ENCODE measurements at regions not wholly inside any gene's neighbourhood (a gene's known extent, or its start where the extent isn't known, plus 50 kb on each side); places are given as distances from the start of the nearest gene placed in this dataset.
"Not testable (repeated sequence)": the region's sequence is repeated elsewhere in the genome, so short reads cannot be mapped to it uniquely, and the experiment has no call there.

GRCh38 chr4:151522866-151523519 is 114.0 kb downstream of the FHIP1A start:
- Histone ChIP-seq H3K36me3 (no peaks in the 10 kb centered on the region), H3K27ac (no peak overlapping the region), H3K4me3 (no peak overlapping the region), H3K9me3 (no peaks in the 10 kb centered on the region), H3K4me1 (no peaks in the 10 kb centered on the region), H3K27me3 (no peaks in the 10 kb centered on the region)
- no peak for DNase-seq (ENCODE audit: low spot score in 2 of 2)
- TF ChIP-seq CTCF (IDR thresholded peaks at IDR 0.05) = no peak
- intact Hi-C loops (cut with DNase I) = no loop called here

GRCh38 chr4:151524610-151525009 is 115.6 kb downstream of the FHIP1A start:
- Histone ChIP-seq H3K27me3 (no peaks in the 10 kb centered on the region), H3K36me3 (no peaks in the 10 kb centered on the region), H3K4me3 (no peak overlapping the region), H3K27ac (no peak overlapping the region), H3K9me3 (no peaks in the 10 kb centered on the region), H3K4me1 (no peaks in the 10 kb centered on the region)
- DNase-seq (ENCODE audit: low spot score in 2 of 2) = no peak
- TF ChIP-seq CTCF (IDR thresholded peaks at IDR 0.05) = no peak
- intact Hi-C loops (cut with DNase I) = no loop called here

- intact Hi-C loops (cut with DNase I); H3K4me3 ChIP-seq; H3K36me3 ChIP-seq; H3K27ac ChIP-seq; DNase-seq (ENCODE audit: low spot score in 2 of 2); H3K9me3 ChIP-seq; H3K27me3 ChIP-seq; H3K4me1 ChIP-seq: not testable (repeated sequence)
Observed at GRCh38 chr4:151526489-151526888, 117.5 kb downstream of the FHIP1A start.

- H3K9me3 ChIP-seq = no peaks in the 10 kb centered on the region
- H3K27ac ChIP-seq = no peak overlapping the region
- no peaks in the 10 kb centered on the region for H3K4me1 ChIP-seq
- no peaks in the 10 kb centered on the region for H3K36me3 ChIP-seq
- H3K27me3 ChIP-seq = no peaks in the 10 kb centered on the region
- no peak for DNase-seq (ENCODE audit: low spot score in 2 of 2)
- no peak overlapping the region for H3K4me3 ChIP-seq
- intact Hi-C loops (cut with DNase I) = no loop called here
- TF ChIP-seq CTCF (IDR thresholded peaks at IDR 0.05) = no peak
Observed at GRCh38 chr4:151527699-151528098, 118.7 kb downstream of the FHIP1A start.

- no peak for TF ChIP-seq CTCF (IDR thresholded peaks at IDR 0.05)
- no peak overlapping the region for H3K27ac ChIP-seq
- intact Hi-C loops (cut with DNase I) = no loop called here
- no peak for DNase-seq (ENCODE audit: low spot score in 2 of 2)
- H3K27me3 ChIP-seq = no peaks in the 10 kb centered on the region
- H3K4me3 ChIP-seq = no peak overlapping the region
- H3K9me3 ChIP-seq = no peaks in the 10 kb centered on the region
- no peaks in the 10 kb centered on the region for H3K4me1 ChIP-seq
- no peaks in the 10 kb centered on the region for H3K36me3 ChIP-seq
Observed at GRCh38 chr4:151529187-151529586, 120.2 kb downstream of the FHIP1A start.

GRCh38 chr4:151530230-151530629 is 121.3 kb downstream of the FHIP1A start:
- no peaks in the 10 kb centered on the region for H3K9me3 ChIP-seq
- intact Hi-C loops (cut with DNase I) = no loop called here
- H3K4me1 ChIP-seq = no peaks in the 10 kb centered on the region
- no peak overlapping the region for H3K4me3 ChIP-seq
- no peaks in the 10 kb centered on the region for H3K27me3 ChIP-seq
- H3K27ac ChIP-seq = no peak overlapping the region
- no peak for DNase-seq (ENCODE audit: low spot score in 2 of 2)
- TF ChIP-seq CTCF (IDR thresholded peaks at IDR 0.05) = no peak
- H3K36me3 ChIP-seq = no peaks in the 10 kb centered on the region
